Renal cortex interstitium (tissue), 11 donors: ENCODE measurements at regions not wholly inside any gene's neighbourhood (a gene's known extent, or its start where the extent isn't known, plus 50 kb on each side); places are given as distances from the start of the nearest gene placed in this dataset.
"Not testable (repeated sequence)": the region's sequence is repeated elsewhere in the genome, so short reads cannot be mapped to it uniquely, and the experiment has no call there.

Experiments
- DNase-seq, 11 donors: peaks; one replicate each; pipeline ENCODE4 v3.0.0-alpha.2; 2013; ENCODE audit warnings: low read depth in 9 of 11, low spot score in 4 of 11; ENCODE audit errors: extremely low read depth in 1 of 11

DNA sequence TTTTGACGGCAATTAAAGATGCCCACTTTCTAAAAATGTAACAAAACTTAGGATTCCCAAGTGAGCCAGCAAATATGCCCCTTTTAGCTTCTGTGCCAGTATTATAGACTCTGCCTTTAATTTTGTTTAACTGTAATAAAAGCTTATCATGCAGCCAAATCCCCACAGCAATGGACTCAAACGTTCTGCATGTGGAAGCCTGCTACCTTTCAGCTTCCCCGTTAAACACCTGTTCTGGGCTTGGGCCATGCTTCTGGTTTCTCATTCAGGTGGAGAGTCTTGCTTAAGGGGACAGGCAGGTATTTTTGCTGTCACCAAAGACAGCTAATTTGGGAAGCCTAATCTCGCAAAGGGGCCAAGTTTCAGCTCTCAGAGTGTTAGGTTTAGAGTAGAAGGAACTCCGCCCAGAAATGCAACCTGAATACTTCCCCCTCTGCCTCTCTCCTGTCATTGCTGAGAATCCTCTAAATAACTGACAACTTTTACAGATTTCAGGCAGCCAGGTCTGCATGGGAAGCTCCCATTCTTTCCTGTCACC lies 399.4 kb upstream of the ATP11B start:
- no peak for DNase-seq

DNA sequence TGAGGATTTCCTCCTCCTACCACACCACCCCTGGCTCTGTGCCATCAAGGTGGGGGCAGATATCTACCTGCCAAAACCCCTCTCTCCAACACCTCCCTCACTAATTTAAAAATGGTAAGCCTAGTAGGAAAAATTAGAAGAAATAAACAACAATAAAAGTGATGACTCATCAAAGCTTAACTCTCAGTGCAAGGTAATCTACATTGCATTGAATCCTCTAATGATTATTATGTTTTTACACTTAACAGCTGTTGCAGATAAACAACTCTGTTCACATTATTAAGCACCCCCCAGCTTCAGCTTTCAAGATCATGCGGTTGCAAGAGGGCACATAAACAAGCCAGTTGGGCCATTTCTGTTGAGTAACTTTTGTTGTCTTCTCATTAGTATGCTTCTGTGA lies 396.1 kb upstream of the ATP11B start:
- no peak for DNase-seq

DNA sequence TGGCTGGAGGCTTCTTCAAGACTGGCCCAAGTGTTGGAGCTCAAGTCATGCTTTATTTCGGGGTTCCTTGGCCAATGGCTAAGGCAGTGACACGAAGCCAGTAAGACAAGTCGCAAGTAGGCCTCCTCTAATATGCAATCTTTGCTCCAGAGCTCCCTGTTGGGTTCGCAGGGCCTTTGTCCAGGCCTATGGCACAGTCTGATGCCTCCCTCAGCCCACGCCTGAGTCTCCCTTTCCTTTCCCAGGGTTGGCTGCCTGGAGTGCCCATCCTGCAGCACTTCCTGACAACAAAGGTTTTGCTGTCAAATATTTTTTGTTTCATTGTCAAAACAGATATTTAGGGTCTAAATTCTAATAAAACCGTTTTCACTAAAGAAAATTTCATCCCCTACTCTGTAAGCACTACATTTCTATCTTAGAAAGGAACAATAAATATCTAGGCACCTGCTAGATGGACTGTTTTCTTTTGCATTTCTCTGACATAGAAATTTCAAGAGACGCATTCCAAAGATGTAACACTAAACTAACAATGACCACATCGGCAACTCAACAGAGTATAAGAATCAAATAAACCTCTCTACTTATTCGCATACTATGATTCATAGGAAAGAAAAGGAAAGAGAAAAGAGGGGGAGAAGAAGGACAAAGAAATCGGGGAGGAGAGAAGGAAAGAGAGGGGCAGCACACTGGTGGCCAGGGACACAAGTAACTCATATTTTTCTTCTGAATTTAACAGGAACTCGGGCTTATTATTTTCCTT lies 393.1 kb upstream of the ATP11B start:
- DNase-seq, result no peak

DNA sequence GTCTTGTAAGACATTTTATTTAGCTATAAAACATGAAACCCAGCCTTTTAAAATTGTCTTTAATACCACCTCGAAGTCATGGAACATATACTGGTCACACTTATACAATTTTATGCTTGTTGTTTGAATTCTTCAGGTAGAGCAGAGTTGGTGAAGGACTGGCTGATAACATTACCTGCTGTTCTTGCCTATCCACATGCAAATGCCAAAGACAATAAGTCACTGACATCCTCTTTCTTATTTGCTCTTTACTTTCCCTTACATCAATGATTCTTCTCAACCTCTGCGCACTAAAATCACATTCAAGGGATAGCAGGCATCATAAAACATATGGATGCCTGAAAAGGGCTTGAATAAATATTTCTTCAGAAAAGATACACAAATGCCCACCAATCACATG lies 392.5 kb upstream of the ATP11B start:
- DNase-seq, result no peak

DNA sequence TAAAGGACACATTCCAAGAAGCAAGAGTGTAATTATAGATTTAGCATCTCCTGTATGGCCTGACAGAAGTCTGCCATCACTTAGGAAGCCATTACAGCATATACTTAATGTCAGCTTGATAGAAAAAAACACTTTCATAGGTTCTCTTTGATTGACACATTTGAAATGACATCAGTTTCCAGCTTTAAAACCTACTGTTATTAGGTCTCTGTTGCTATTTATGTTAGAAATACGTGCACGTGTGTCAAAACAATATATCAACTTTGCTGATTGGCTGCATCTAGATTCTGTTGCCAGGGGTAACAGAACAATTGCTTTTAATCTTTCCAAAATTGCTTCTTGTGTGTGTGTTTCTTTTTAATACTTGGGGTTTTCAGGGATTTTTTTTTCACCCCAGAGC lies 389.3 kb upstream of the ATP11B start:
- no peak for DNase-seq

DNA sequence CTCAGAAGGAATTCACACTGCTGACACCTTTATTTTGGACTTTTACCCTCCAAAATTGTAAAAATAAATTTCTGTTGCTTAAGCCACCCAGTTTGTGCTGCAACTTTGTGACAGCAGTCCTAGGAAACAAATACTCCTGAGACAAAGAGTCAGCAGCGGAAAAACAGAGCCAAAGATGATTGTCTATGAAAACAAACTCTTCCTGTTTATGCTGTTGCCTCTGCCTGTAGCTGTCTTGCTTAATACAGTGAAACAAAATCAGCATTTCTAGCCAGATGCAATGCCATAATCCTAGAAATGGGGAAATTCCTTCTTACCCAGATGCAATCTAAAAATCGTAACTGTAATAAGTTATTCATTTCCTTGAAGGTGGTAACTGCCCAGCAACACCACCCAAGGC lies 387.5 kb upstream of the ATP11B start:
- no peak for DNase-seq

DNA sequence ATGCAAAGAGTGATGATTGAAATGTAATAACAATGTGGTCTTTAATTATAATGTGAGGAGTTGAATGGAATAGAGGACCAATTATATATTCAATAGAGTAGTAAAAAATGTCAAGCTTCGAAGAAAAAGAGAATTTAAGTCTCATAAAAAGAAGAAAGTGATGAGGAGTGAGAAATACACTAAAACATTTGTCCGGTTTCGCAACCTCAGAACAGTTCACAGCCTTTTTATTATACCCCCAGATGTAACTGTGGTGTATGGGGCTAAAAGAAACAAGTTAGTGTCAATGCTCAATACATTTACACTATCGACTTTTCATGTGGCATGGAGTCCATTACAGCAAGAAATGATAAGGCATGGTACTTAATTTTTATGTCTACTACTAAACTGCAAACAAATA lies 386.5 kb upstream of the ATP11B start:
- no peak for DNase-seq

DNA sequence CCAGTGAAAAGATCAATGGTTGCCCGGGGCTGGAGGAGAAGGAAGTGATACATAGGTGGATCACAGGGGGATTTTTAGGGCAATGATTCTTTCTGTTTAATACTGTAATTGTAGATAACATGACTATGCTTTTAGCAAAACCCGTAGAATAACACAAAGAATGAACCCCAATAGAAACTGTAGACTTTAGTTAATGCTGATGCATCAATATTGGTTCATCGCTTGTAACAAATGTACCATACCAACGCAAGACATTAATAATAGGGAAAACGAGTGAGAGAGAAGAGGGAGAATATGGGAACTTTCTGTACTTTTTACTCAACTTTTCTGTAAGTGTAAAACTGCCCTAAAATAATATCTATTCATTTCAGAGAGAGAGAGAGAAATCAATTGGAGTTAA lies 383.3 kb upstream of the ATP11B start:
- no peak for DNase-seq

DNA sequence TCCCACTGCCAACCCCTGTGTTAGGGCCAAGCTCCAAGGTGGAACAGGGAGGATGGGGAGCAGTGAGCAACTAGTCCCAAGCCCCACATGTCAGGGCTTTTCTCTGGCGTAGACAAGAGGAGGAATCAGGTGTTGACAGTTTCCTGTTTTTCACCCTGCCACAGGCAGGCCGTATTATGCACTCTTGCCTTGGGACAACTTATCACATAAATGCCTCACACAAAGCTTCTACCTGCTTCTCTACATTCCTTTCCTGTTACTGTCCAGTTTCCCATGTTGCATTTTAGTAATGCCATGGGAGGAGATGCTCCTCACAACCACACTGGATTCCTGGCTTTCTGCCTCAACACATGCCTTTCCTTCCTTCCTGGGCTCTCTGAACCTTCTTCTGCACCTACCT lies 381.2 kb upstream of the ATP11B start:
- DNase-seq, result no peak

DNA sequence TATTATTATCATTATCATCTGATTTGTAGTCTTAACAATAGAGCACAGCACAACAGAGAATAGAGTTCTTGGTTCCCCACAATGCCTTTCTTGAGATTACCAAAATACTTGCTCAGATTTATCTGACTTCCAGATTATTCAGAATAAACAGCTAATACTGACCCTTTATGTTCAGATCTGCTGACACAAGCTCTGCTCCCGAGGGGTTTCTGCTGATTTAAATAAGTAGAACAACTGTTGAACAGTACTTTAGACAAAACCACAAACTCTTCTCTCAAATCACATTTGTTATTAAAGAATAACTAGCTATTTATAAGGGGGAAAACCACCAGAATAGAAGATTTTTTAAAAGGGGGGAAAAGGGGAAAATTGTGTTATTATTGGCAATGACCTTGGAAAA lies 380.2 kb upstream of the ATP11B start:
- no peak for DNase-seq

DNA sequence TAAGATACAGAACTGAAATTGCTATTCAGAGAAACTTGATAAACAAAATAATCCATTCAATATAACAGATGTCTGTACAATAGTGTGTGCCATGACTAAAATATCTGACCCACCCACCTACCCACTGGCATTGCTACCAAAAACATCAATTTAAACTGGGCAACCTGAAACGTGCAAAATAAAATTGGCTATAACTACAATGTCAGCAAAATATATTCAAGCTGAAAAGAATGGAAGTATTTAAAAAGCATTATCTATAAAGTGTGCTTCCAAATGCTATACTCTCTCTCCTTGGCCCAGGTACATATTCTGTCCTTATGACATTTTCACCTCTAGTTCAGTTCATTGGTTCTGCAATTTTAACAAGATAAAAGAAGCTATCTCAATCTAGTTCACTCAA lies 379.6 kb upstream of the ATP11B start:
- DNase-seq, result no peak

DNA sequence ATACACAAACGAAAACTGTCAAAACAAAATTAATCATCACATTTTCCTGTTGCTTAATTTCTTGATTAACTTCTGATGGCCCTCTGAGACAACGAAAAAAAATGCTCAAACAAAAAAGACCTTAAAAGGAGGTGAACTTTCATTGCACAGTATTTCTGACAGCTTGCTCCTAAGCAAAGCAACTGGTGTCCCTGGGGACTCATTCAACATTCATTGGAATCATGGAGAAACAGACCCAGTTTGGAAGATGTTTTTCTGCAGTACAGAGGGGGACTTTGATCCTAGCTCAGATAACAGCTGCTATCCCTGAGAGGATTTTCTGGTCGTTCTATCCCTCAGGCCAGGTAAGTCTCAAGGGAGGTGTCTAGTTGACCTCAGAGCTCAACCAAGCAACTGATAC lies 378.7 kb upstream of the ATP11B start:
- DNase-seq, result no peak

DNA sequence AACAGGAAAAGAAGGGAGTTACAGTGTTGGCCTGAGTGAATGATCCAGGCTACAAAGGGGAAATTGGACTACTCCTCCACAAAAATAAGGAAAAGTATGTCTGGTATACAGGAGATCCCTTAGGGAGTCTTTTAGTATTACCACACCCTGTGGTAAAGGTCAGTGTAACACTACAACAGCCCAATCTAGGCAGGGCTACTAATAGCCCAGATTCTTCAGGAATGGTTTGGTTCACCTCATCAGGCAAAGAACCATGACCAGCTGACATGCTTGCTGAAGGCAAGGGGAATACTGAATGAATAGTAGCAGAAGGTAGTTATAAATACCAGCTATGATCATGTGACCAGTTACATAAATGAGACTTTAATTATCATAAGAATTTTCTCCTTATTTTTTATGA lies 372.6 kb upstream of the ATP11B start:
- DNase-seq, result no peak

DNA sequence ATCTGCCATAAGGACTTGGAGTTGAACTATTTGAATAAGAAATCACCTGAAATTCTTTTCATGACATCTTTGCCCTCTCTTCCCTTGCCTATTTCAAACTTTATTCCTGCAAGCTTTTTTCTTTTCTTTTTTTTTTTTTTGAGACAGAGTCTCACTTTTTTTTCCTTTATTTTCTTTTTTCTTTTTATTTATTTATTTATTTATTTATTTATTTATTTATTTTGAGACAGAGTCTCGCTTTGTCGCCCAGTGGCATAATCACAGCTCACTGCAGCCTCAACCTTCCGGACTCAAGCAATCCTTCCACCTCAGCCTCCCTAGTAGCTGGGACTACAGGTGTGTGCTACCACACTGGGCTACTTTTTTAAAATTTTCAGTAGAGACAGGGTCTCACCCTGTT lies 369.3 kb upstream of the ATP11B start:
- no peak for DNase-seq

DNA sequence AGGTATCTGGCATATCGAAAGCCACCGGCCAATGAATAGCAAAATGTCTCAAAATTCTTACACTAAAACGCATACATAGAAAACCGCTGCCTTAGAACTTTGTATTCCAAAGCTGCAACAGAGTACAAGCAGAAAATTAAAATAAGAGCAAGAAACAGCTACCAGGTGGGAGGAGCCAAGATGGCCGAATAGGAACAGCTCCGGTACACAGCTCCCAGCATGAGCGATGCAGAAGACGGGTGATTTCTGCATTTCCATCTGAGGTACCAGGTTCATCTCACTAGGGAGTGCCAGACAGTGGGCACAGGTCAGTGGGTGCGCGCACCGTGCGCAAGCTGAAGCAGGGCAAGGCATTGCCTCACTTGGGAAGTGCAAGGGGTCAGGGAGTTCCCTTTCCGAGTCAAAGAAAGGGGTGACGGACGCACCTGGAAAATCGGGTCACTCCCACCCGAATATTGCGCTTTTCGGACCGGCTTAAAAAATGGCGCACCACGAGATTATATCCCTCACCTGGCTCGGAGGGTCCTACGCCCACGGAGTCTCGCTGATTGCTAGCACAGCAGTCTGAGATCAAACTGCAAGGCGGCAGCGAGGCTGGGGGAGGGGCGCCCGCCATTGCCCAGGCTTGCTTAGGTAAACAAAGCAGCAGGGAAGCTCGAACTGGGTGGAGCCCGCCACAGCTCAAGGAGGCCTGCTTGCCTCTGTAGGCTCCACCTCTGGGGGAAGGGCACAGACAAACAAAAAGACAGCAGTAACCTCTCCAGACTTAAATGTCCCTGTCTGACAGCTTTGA lies 367.2 kb upstream of the ATP11B start:
- not testable (repeated sequence) for DNase-seq

DNA sequence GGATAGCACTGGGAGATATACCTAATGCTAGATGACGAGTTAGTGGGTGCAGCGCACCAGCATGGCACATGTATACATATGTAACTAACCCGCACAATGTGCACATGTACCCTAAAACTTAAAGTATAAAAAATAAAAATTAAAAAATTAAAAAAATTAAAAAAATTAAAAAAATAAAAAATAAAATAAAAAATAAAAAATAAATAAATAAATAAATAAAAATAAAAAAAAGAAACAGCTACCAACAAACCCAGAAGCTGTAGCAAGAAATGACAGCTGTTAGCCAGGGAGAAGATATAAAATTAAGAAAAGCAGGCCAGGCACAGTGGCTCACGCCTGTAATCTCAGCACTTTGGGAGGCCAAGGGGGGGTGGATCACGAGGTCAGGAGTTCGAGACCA lies 361.3 kb upstream of the ATP11B start:
- DNase-seq, result not testable (repeated sequence)

DNA sequence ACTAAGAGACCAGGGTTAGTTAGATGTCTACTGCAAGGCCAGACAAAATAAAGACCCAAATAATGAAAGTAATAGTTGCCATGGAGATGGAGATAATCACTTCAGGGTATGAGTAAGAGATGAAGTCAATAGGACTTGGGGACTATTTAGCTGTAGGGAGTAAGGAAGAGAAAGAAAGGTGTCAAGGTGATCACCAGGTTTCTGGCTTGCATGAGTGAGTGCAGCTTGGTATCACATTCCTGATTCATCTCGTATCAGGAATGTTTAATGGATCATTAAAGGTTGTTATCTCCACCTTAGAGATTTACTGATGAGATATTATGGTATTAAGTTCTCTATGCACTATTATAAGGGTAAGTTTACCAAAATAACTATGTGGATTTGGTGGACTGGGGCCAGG lies 357.4 kb upstream of the ATP11B start:
- no peak for DNase-seq

DNA sequence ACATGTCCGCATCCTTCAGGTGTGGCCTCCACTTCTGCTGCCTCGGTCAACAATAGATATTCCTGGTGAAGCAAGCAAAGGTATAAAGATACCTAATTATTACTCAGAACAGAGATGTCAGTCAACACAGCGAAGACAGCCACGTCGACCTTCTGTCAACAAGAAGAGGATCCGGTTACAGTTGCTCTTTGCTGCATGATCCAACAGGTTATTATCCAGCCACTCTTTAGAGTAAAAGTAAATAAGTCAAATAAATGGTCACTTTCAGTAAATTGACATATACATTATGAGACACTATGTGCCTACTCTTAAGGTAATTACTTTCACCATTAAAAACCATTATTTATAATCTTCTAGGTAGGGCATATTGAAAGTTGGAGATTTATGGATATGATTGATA lies 356.8 kb upstream of the ATP11B start:
- no peak for DNase-seq

DNA sequence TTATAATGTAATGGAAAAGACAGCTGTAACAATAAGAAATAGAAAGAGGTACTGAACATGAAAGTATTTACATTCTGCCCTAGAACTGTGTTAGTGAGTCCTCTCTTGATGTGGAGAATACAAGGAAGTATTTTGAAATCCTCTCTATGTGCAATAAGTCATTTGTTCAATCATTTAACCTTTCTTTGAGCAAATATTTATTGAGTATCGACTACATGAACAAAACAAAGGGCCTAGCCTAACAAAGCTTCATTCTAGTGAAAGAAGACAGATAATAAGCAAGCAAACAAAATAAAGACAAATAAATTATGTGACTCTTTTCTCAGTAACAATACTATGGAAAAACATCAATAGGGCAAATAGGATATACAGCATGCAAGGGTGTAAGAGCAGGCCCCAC lies 354.9 kb upstream of the ATP11B start:
- no peak for DNase-seq

DNA sequence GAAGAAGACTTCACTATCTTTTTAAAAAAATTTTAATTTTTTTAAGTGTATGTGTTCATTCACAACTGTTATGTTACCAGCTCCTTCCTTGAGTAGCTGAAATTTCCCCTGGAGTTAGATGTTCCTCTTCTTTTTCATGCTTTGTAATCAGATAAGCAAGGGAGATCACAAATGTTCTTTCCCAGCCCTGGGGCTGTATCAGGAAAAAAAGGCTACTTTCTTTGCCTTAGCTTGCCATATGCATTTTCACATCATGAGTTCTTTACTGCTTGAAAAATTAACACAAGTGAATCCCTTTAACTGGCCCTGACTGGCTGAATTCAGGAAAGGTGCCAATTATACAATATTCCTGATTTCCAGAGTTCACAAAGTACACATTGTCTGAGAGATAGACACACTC lies 353.2 kb upstream of the ATP11B start:
- no peak for DNase-seq

DNA sequence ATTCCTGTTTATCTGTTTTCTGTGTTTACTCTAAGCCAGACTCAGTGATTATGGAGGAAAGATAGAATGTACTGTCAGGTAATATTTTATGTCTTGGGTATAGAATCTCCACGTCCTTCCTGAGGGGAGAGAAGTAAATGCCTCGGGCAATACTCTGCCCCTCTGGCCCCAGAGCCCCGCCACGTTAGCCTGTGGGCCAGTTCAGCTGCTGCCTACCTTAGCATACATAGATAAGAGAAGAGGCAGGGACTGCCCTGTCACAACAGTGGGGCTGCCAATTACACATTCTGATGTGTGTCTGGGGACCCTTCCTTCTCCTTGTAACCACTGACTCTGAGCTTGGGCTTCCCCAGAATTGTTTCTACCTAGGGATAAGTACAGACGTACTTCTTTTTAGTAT lies 347.7 kb upstream of the ATP11B start:
- no peak for DNase-seq
